IMR-90 (cell line): ENCODE measurements at regions not wholly inside any gene's neighbourhood (a gene's known extent, or its start where the extent isn't known, plus 50 kb on each side); places are given as distances from the start of the nearest gene placed in this dataset.

ENCODE experiments used
- ATAC-seq: fragments of 200-7000 bp; cut with Tn5 transposase; 2 replicates; pipeline ENCODE4 v1.9.1; 2020; ENCODE audit warnings: low read depth, mild to moderate bottlenecking, moderate library complexity
- BruUV-seq: library from RNA; stranded (reverse); fragments of 400-500 nt; replicated peaks from 2 replicates; lab custom pipeline; 2021; lab: Mats Ljungman, UMichigan
- CTCF ChIA-PET: fragments of 300-600 bp; formaldehyde crosslinking; extraction: SDS; loops from one replicate; lab custom pipeline; 2021; ENCODE audit warnings: antibody characterized with exemption; lab: Yijun Ruan, JAX
- POLR2A ChIA-PET: fragments of 300-600 bp; sonication (Branson Sonifier 250); formaldehyde crosslinking; loops from one replicate; lab custom pipeline; 2022; ENCODE audit warnings: antibody characterized with exemption; ENCODE audit not compliant: unreplicated experiment; lab: Charles Lee
- DNase-seq: peaks from one replicate; pipeline ENCODE4 v3.0.0; 2013
- H2AFZ ChIP-seq: replicated peaks from 2 replicates; pipeline ENCODE3; 2013; ENCODE audit warnings: low read length, mild to moderate bottlenecking; ENCODE audit not compliant: poor library complexity
- H2AK5ac ChIP-seq: 2 replicates; pipeline ENCODE4 v1.6.1; 2013; ENCODE audit warnings: low read depth, low read length, inconsistent platforms
- H2AK9ac ChIP-seq: replicated peaks from 2 replicates; pipeline ENCODE3; 2013; ENCODE audit warnings: mild to moderate bottlenecking, low read depth, low read length, moderate library complexity; ENCODE audit not compliant: poor library complexity
- H2BK120ac ChIP-seq: 2 replicates; pipeline ENCODE4 v1.6.1; 2013; ENCODE audit warnings: low read depth, low read length, inconsistent platforms
- H2BK15ac ChIP-seq: 3 replicates; pipeline ENCODE4 v1.6.1; 2013; ENCODE audit warnings: low read depth, low read length, inconsistent platforms
- H2BK20ac ChIP-seq: 2 replicates; pipeline ENCODE4 v1.6.1; 2013; ENCODE audit warnings: low read depth, mild to moderate bottlenecking, inconsistent platforms, low read length, moderate library complexity
- H2BK5ac ChIP-seq: 2 replicates; pipeline ENCODE4 v1.6.1; 2013; ENCODE audit warnings: mild to moderate bottlenecking, low read depth, low read length, inconsistent platforms; ENCODE audit not compliant: poor library complexity, severe bottlenecking
- H3K14ac ChIP-seq: replicated peaks from 2 replicates; pipeline ENCODE4 v1.6.1; 2013; ENCODE audit warnings: low read depth, low read length, inconsistent platforms
- H3K18ac ChIP-seq: 2 replicates; pipeline ENCODE4 v1.6.1; 2013; ENCODE audit warnings: low read depth, low read length, control low read depth
- H3K23ac ChIP-seq: 2 replicates; pipeline ENCODE4 v1.6.1; 2013; ENCODE audit warnings: low read depth, low read length, inconsistent platforms
- H3K27ac ChIP-seq: 2 replicates; pipeline ENCODE4 v1.5.1; 2013; ENCODE audit warnings: mild to moderate bottlenecking, control low read depth, low read length; ENCODE audit not compliant: insufficient read depth
- H3K27me3 ChIP-seq: 2 replicates; pipeline ENCODE4 v1.6.1; 2013; ENCODE audit warnings: low read length; ENCODE audit not compliant: control insufficient read depth, insufficient read depth
- H3K36me3 ChIP-seq: 2 replicates; pipeline ENCODE4 v1.6.1; 2013; ENCODE audit warnings: low read length, mixed read lengths; ENCODE audit not compliant: control insufficient read depth, insufficient read depth
- H3K4ac ChIP-seq: 2 replicates; pipeline ENCODE4 v1.6.1; 2013; ENCODE audit warnings: low read depth, low read length, inconsistent platforms
- H3K4me1 ChIP-seq: 2 replicates; pipeline ENCODE4 v1.6.1; 2013; ENCODE audit warnings: low read length, mixed read lengths; ENCODE audit not compliant: control insufficient read depth, insufficient read depth
- H3K4me2 ChIP-seq: 2 replicates; pipeline ENCODE4 v1.6.1; 2013; ENCODE audit warnings: low read depth, mild to moderate bottlenecking, control low read depth, low read length, moderate library complexity
- H3K4me3 ChIP-seq: 2 replicates; pipeline ENCODE4 v1.5.1; 2013; ENCODE audit warnings: low read depth, mild to moderate bottlenecking, control low read depth, low read length, moderate library complexity; ENCODE audit not compliant: insufficient read depth
- H3K56ac ChIP-seq: 2 replicates; pipeline ENCODE4 v1.6.1; 2013; ENCODE audit warnings: low read length, inconsistent platforms; ENCODE audit not compliant: insufficient read depth; ENCODE audit errors: extremely low read depth
- H3K79me1 ChIP-seq, 2 experiments: 2 replicates each; pipeline ENCODE4 v1.6.1; 2013; ENCODE audit warnings: low read length in 2 of 2, inconsistent platforms in 1 of 2, low read depth in 1 of 2
- H3K9ac ChIP-seq: 2 replicates; pipeline ENCODE4 v1.6.1; 2013; ENCODE audit warnings: low read depth, low read length, control low read depth
- H3K9me1 ChIP-seq: 2 replicates; pipeline ENCODE4 v1.6.1; 2013; ENCODE audit warnings: low read length, inconsistent platforms; ENCODE audit not compliant: insufficient read depth
- H3K9me3 ChIP-seq: 2 replicates; pipeline ENCODE4 v1.6.1; 2013; ENCODE audit warnings: low read length; ENCODE audit not compliant: control insufficient read depth, insufficient read depth
- H4K20me1 ChIP-seq: 2 replicates; pipeline ENCODE4 v1.6.1; 2013; ENCODE audit warnings: low read length, inconsistent platforms; ENCODE audit not compliant: insufficient read depth
- H4K5ac ChIP-seq: 2 replicates; pipeline ENCODE4 v1.6.1; 2013; ENCODE audit warnings: mild to moderate bottlenecking, low read depth, low read length, control low read depth
- H4K8ac ChIP-seq, 2 experiments: 2 replicates each; pipeline ENCODE4 v1.6.1; 2013; ENCODE audit warnings: low read depth in 2 of 2, low read length in 2 of 2, control low read depth in 1 of 2, inconsistent platforms in 1 of 2
- H4K91ac ChIP-seq: 2 replicates; pipeline ENCODE4 v1.6.1; 2013; ENCODE audit warnings: low read depth, low read length, inconsistent platforms; ENCODE audit not compliant: insufficient read depth
- MAZ ChIP-seq: IDR thresholded peaks from 2 replicates; pipeline ENCODE4 v1.6.1; 2012; ENCODE audit warnings: low read depth, mild to moderate bottlenecking, low read length, improper control_type of control experiment, moderate library complexity, borderline replicate concordance
- MXI1 ChIP-seq: IDR thresholded peaks from 2 replicates; pipeline ENCODE4 v1.6.1; 2012; ENCODE audit warnings: low read depth, mild to moderate bottlenecking, low read length, moderate library complexity, borderline replicate concordance
- dilution Hi-C: fragments of 300-500 bp; cut with HindIII; formaldehyde crosslinking; loops from one replicate; pipeline ENCODE4 v1.14.3; 2018; ENCODE audit warnings: low sequenced_read_pairs; ENCODE audit not compliant: unreplicated experiment
- in situ Hi-C: fragments of 300-500 bp; cut with MboI; formaldehyde crosslinking; loops from 3 replicates; pipeline ENCODE4 v1.14.3; 2019; ENCODE audit warnings: low sequenced_read_pairs, inconsistent platforms, mixed read lengths
- intact Hi-C: fragments of 100-400 bp; cut with micrococcal nuclease; formaldehyde crosslinking; loops from 2 replicates; pipeline ENCODE4 v1.10.0; 2022

- DNase-seq, result no peak
- no peak for ATAC-seq
- Histone ChIP-seq H3K56ac (peak overlapping the region; percentile 63; the same call in 1 of the 2 replicates), H4K20me1 (no peaks in the 10 kb centered on the region), H3K4me3 (no peak overlapping the region), H2BK120ac (peak overlapping the region; percentile 99), H3K18ac (peak overlapping the region; percentile 74), H4K5ac (peak overlapping the region; percentile 86), H3K9me3 (no peaks in the 10 kb centered on the region), H2AFZ (peak overlapping the region; percentile 84), H4K91ac (peak overlapping the region; percentile 98), H3K23ac (peak overlapping the region; percentile 96), H3K27me3 (no peaks in the 10 kb centered on the region), H3K36me3 (no peaks in the 10 kb centered on the region), H3K4ac (peak overlapping the region; percentile 97), H2BK20ac (peak overlapping the region; percentile 97), H3K9ac (no peak overlapping the region; the same call in 1 of the 2 replicates), H3K4me2 (no peak overlapping the region), H2BK5ac (peak overlapping the region; percentile 98), H3K79me1 (peaks cover 12 to 67% of the 10 kb centered on the region in 2 experiments), H3K14ac (peak overlapping the region; percentile 90), H3K4me1 (peaks cover 45% of the 10 kb centered on the region), H3K27ac (peak overlapping the region; percentile 93), H4K8ac (peak overlapping the region; percentile 91), H2AK5ac (peak overlapping the region; percentile 95), H2BK15ac (peak overlapping the region; percentile 98; the same call in 2 of the 3 replicates), H2AK9ac (peak overlapping the region; percentile 75), H3K9me1 (peaks cover 36% of the 10 kb centered on the region)
- in situ Hi-C loops, result no loop called here
- ChIA-PET POLR2A (interaction anchor here (0.9 kb wide), 1 partner anchor 31 kb away, joined by 4 read pairs; no protein-coding TSS in a partner anchor), CTCF (interaction anchor here (0.7 kb wide), 1 partner anchor 89 kb away, joined by 3 read pairs; no protein-coding TSS in a partner anchor)
- intact Hi-C loops, result loop anchor here (2.0 kb wide), 1 partner anchor 32 kb away; no protein-coding TSS in a partner anchor
- dilution Hi-C loops, result no loop called here
- no peak for TF ChIP-seq MXI1
- TF ChIP-seq MAZ, result no peak
- no TSS peak for BruUV-seq
Measured at GRCh38 chr17:77286391-77286640, 145.5 kb downstream of the SEC14L1 start.
